Type B pancreatic cell (in vitro differentiated cells): ENCODE measurements at regions not wholly inside any gene's neighbourhood (a gene's known extent, or its start where the extent isn't known, plus 50 kb on each side); places are given as distances from the start of the nearest gene placed in this dataset.

ENCODE experiments used
- DNase-seq: peaks from one replicate; pipeline ENCODE4 v3.0.0; 2021; ENCODE audit warnings: mixed read lengths; ENCODE audit not compliant: unreplicated experiment; ENCODE audit errors: extremely low spot score
- H3K27ac Mint-ChIP-seq: 2 replicates; pipeline ENCODE4 v1.8.0; 2021; ENCODE audit warnings: mild to moderate bottlenecking, mixed read lengths
- H3K27me3 Mint-ChIP-seq: 2 replicates; pipeline ENCODE4 v1.8.0; 2021; ENCODE audit warnings: mixed read lengths
- H3K36me3 Mint-ChIP-seq: 2 replicates; pipeline ENCODE4 v1.8.0; 2021; ENCODE audit warnings: mixed read lengths
- H3K4me1 Mint-ChIP-seq: one replicate; pipeline ENCODE4 v1.8.0; 2021; ENCODE audit warnings: mixed read lengths; ENCODE audit not compliant: unreplicated experiment
- H3K4me3 Mint-ChIP-seq: 2 replicates; pipeline ENCODE4 v1.8.0; 2021; ENCODE audit warnings: mild to moderate bottlenecking, mixed read lengths
- H3K9me3 Mint-ChIP-seq: 2 replicates; pipeline ENCODE4 v1.8.0; 2021; ENCODE audit warnings: mixed read lengths
- TF ChIP-seq, protein P1 (sequence below): fragments of 200-600 bp; sonication (generic); conservative IDR thresholded peaks from 2 replicates; pipeline ENCODE4 v1.5.0; 2021; ENCODE audit warnings: antibody characterized with exemption, mild to moderate bottlenecking

DNA sequence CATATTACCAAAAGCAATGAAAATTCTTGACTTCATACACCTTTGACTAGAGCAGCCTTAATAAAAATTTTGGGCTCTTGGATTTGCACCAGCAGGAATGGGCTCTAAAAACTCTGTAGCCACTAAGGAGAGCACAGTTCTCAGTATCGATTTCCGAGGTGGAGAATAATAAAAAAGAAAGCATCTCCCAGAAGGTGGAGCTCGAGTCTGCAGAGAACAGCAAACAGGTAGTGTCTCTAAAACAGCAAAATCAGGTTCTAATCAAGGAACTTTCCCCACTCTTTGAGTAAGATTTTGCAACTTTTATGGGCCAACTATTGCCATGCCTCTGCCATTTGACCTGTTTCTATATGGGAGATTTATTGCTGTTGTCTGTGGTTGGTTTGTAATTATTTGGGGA is 258.7 kb upstream of the GPC6 start:
- Mint-ChIP-seq H3K36me3 (no peaks in the 10 kb centered on the region), H3K27ac (no peak overlapping the region), H3K4me1 (no peaks in the 10 kb centered on the region), H3K4me3 (no peak overlapping the region), H3K9me3 (peaks cover 5% of the 10 kb centered on the region), H3K27me3 (no peaks in the 10 kb centered on the region)
- no peak for DNase-seq
- TF ChIP-seq, protein P1, sequence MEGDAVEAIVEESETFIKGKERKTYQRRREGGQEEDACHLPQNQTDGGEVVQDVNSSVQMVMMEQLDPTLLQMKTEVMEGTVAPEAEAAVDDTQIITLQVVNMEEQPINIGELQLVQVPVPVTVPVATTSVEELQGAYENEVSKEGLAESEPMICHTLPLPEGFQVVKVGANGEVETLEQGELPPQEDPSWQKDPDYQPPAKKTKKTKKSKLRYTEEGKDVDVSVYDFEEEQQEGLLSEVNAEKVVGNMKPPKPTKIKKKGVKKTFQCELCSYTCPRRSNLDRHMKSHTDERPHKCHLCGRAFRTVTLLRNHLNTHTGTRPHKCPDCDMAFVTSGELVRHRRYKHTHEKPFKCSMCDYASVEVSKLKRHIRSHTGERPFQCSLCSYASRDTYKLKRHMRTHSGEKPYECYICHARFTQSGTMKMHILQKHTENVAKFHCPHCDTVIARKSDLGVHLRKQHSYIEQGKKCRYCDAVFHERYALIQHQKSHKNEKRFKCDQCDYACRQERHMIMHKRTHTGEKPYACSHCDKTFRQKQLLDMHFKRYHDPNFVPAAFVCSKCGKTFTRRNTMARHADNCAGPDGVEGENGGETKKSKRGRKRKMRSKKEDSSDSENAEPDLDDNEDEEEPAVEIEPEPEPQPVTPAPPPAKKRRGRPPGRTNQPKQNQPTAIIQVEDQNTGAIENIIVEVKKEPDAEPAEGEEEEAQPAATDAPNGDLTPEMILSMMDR, result peak; percentile 24

DNA sequence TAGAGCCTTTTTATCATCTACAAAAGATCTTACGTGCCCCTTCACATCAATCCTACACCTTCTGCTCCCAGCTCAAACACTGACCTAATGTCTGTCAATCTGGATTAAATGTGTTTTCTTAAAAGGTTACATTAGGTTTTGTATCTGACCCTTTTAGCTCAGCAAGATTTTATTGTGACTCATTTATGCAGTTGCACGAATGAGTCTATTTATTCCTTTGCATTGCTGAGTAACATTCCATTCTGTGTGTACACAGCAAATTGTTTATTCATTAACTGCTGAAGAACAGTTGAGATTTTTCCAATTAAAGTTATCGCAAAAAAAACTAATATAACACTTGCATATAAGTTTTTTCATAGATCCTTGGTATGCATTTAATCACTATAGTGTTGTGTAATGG is 253.9 kb upstream of the GPC6 start:
- no peak for DNase-seq
- Mint-ChIP-seq H3K36me3 (no peaks in the 10 kb centered on the region), H3K4me3 (no peak overlapping the region), H3K9me3 (no peaks in the 10 kb centered on the region), H3K27me3 (no peaks in the 10 kb centered on the region), H3K27ac (no peak overlapping the region), H3K4me1 (no peaks in the 10 kb centered on the region)
- TF ChIP-seq, protein P1, result no peak

DNA sequence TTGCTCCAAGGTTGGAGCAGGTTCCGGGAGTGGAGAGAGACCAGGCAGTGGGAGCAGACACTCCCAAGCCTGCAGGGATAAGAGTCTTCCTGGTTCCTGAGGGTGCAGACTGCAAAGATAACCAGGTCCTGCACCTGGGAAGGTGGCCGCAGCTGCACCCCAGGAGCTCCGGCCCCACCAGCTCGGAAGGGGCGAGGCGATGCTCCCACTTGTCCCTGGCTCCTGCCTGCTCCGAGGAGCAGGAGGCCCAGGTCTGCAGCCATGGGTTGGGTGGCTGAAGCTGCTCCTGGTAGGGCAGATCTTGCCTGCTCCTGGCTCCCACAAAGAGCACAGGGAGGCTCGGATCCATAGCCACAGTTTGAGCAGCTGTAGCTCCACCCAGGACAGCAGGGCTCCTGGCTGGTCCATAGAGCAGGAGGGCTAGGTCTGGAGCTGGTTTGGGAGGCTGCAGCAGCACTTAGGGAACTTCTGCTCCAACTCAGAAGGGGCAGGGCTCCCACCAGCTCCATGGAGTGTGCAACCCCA is 251.6 kb upstream of the GPC6 start:
- H3K4me3 Mint-ChIP-seq, result no peak overlapping the region
- H3K36me3 Mint-ChIP-seq, result no peaks in the 10 kb centered on the region
- TF ChIP-seq, protein P1, result no peak
- no peaks in the 10 kb centered on the region for H3K27me3 Mint-ChIP-seq
- no peaks in the 10 kb centered on the region for H3K9me3 Mint-ChIP-seq
- no peak for DNase-seq
- no peak overlapping the region for H3K27ac Mint-ChIP-seq
- H3K4me1 Mint-ChIP-seq, result no peaks in the 10 kb centered on the region

DNA sequence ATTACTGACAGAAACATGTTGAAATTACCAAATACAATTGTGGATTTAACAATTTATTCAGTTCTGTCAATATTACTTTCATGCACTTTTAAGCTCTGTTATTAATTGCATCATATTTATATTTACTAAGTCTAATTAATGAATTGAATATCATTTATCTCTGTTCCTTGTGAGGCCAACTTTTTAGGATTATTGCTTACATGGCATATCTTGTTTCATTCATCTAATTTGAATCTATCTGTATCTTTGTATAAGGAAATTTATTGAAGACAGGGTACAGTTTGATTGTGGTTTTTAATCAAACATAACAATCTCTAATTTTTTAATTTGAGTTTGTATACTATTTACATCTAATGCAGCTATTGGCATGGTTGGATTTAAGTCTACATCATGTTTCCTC is 249.9 kb upstream of the GPC6 start:
- no peak overlapping the region for H3K27ac Mint-ChIP-seq
- TF ChIP-seq, protein P1, result no peak
- H3K4me3 Mint-ChIP-seq, result no peak overlapping the region
- DNase-seq, result no peak
- H3K4me1 Mint-ChIP-seq, result no peaks in the 10 kb centered on the region
- H3K27me3 Mint-ChIP-seq, result no peaks in the 10 kb centered on the region
- H3K9me3 Mint-ChIP-seq, result no peaks in the 10 kb centered on the region
- H3K36me3 Mint-ChIP-seq, result no peaks in the 10 kb centered on the region

DNA sequence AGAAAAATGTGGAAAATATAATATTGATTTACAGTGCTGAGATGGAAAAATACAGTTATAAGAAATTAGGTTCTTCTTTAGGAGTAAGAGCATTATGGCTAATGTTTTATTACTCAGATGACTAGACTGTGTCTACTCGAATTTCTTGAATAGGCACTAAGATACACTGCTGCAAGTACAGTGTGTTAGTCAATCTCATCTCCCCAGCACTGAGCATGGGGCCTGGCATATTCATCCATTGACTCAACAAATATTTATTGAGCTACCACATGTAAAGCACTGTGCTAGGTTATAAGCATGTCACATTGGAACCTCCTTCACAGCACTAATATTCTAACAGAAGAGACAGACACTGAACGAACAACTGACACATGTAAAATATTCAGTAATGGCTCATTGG is 242.5 kb upstream of the GPC6 start:
- Mint-ChIP-seq H3K9me3 (no peaks in the 10 kb centered on the region), H3K27ac (no peak overlapping the region), H3K27me3 (no peaks in the 10 kb centered on the region), H3K4me3 (no peak overlapping the region), H3K36me3 (no peaks in the 10 kb centered on the region), H3K4me1 (no peaks in the 10 kb centered on the region)
- TF ChIP-seq, protein P1, result no peak
- DNase-seq, result no peak

DNA sequence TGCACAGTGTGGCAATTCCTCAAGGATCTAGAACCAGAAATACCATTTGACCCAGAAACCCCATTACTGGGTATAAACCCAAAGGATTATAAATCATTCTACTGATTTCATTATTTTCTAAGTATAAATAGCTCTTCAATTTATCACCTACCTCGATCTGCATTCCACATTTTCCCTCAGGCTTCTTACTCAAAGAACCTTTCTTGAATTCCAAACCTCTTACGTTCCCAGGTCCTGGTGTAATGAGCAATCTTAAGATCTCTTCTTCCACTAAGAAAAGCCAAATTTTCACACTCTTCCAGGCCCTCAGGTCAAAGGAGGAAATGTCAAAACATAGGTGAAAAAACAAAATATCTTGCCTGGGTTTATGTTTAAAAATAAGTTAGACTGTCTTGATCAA is 237.3 kb upstream of the GPC6 start:
- TF ChIP-seq, protein P1, result no peak
- Mint-ChIP-seq H3K4me3 (no peak overlapping the region), H3K36me3 (no peaks in the 10 kb centered on the region), H3K4me1 (no peaks in the 10 kb centered on the region), H3K9me3 (peaks cover 2% of the 10 kb centered on the region), H3K27me3 (no peaks in the 10 kb centered on the region), H3K27ac (no peak overlapping the region)
- DNase-seq, result no peak
